Right ventricle myocardium inferior (tissue), 1 donor: ENCODE measurements at regions not wholly inside any gene's neighbourhood (a gene's known extent, or its start where the extent isn't known, plus 50 kb on each side); places are given as distances from the start of the nearest gene placed in this dataset.
A peak's percentile ranks its signal among the peaks of the same experiment; 100 is the strongest.
"Not testable (repeated sequence)": the region's sequence is repeated elsewhere in the genome, so short reads cannot be mapped to it uniquely, and the experiment has no call there.

Source experiments
- ATAC-seq: fragments of 200-7000 bp; cut with Tn5 transposase; one replicate; pipeline ENCODE4 v1.9.1; 2020; ENCODE audit warnings: mild to moderate bottlenecking, moderate library complexity
- DNase-seq: peaks from one replicate; pipeline ENCODE4 v3.0.0; 2021; ENCODE audit errors: missing footprints
- intact Hi-C: fragments of 100-400 bp; cut with DNase I; formaldehyde crosslinking; loops from one replicate; pipeline ENCODE4 v1.11.0; 2022
- donor health status: DM: no; HTN: yes; CAD: no; lungs with severe emphysema.

DNA sequence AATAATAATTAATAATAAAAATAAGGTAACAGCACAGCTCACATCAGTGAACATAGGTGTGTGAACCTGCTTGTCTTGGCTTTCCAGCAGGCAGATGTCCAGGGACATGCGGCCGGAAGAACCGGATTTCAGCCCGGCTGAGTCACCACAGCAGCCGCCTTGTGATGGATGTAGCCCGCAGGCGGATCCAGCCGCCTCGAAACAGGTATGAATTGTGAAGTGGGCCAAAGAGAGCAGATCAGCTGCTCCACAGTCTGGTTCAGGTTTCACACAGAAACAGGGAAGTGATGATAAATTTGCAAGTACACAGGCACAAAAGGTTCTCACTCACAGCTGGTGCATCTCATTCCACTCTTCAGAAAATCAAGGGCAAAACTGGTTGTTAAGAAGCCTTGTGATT lies 55.1 kb downstream of the ID4 start:
- ATAC-seq (no peak), DNase-seq (no peak)
- intact Hi-C loops: no loop called here

DNA sequence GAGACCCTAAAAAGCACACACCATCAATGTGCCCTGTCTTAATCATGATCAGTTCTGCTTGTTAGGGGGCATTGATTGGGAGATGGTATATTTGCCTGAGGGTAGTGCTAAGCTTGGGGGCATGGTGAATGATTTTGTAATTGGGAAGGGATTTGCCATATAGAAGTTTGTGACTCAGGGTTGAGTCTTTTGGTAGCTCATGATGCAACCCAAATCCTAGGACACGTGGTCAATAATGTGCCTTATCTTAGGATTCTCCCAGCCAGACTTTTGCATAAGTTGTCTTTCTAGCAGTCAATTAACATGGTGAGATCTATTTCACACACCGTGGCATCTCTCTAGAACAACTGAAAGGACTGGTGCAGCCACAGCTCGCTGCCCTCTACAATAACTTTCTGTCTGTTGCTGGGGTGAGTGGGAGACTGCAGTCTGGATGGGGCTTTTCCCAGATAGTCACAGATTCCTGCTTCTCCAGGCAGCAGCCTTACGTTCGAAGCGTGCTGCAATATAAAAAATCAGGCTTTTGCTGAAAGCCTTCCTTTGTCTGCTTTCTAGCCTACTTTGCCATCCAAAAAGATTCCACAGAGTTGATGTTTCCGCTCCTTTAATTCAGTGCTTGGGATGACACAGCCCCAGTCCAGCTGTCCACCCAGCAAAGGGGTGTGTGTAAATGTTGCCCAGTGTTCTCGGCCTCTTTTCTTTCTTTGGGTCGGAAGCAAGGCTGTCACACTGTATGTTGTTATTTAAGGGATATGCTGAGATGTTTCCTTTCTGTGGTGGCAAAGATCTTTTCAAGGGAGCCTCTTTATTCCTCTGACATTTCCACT lies 58.9 kb downstream of the ID4 start:
- ATAC-seq (no peak), DNase-seq (no peak)
- intact Hi-C loops: no loop called here

DNA sequence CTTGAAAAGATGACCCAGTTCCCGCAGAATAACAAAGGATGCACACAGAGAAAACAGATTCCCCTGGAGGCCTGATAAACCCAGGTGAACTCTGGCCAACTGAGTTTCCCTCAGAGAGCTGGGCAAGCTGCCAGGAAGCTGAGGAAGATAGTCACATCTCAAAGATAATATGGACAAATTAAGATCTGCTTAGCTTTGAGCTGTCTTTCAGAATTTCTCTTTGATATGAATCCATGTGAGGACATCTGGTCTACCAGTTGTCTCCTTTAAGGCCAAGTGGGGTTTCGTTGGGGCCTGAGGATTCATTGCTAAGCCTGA lies 59.5 kb downstream of the ID4 start:
- DNase-seq (no peak), ATAC-seq (no peak)
- intact Hi-C loops: no loop called here

DNA sequence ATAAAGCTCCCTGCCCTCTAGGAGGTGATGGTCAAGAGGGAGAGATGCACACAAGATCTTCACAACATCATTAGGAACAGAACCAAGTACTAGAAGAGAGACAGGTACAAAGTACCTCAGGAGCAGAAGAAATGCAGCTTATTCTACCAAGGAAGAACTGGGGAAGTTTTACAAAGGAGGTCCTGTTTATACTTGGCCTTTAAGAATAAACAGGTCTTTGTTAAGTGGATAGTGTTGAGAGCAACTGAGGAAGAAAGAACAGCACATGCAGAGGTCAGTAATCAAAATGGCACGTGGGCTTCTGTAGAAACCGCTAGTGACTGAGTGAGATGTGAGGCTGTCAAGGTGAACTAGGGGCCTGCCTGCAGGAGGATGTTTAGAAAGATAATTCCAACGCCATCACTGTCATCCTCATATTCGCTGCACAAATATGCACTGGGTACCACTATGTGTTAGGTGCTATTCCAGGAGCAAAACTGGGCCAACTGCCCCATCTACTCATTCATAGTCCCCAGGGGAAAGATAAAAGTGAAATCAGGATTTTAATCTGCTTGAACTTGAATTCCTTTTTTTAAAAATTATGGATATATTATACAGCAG lies 61.1 kb downstream of the ID4 start:
- DNase-seq (no peak), ATAC-seq (no peak)
- intact Hi-C loops: no loop called here

DNA sequence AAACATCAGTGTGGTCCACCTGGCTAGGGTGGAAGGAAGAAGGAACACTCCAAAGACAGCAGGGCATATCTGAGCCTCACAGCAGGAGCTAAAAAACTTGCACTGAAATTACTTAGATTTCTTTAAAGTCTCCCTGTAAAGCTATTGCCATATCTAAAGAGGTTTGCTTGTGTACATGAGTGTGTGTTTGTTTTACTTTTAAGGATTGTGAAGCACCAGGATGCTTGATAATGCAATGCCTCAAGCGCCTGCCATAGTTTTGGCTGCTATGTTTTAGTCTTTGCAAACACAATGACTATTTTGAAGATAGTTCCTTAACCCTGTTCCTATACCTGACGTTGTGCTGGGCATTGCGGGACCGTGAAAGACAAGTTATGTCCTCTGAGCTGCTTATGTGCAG lies 65.0 kb downstream of the ID4 start:
- no peak for ATAC-seq
- intact Hi-C loops: no loop called here
- no peak for DNase-seq

DNA sequence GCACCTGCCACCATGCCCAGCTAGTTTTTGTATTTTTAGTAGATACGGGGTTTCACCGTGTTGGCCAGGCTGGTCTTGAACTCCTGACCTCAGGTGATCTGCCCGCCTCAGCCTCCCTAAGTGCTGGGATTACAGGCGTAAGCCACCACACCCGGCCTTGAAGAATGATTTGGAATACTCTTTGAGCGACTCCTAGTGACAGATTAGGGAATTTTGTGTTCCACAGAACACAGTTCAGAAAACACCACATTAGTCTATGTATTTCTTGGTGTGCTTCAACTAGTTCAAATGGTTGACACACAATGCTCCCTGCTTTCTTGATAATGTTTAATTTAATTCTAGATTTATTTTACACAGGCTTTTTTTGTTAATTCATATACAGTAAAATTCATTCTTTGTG lies 67.2 kb downstream of the ID4 start:
- ATAC-seq, DNase-seq, intact Hi-C loops: not testable (repeated sequence)

DNA sequence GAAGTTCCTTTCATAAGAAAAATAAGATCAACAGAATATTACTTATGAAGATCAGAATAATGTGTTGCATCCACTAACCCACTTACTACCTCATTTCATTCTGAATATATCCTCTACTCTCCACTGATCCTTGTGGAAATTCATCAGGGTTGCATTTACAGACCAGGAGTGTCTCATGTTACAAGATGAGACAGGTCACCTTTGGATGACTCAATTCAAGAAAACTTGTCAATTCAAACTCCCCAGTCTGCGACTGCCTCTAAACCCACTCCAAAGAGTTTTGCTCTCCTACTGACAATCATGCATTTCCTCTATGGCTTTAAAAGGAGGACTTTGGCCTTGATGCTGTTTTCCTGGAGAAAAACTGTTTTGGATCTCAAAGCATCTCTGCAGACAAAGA lies 68.4 kb downstream of the ID4 start:
- ATAC-seq: no peak
- intact Hi-C loops: no loop called here
- no peak for DNase-seq

DNA sequence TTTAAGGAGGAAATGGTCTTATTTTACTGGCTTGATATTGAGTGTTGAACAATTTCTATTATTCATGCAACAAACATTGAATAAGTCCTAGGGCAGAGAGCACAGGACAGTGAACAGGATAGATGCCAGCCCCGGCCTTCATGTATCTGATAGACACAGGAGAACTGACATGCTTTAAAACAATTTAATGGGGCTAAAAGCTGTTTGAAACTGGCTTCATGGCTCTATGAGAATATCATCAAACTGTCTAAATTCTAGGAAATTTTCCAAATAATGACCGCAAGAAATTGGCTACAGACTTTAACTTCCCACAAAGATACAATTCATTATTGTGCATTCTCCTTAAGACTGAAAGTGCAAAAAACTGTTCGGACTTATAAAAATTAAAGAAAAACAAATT lies 69.0 kb downstream of the ID4 start:
- intact Hi-C loops: no loop called here
- DNase-seq (no peak), ATAC-seq (peak; percentile 28)

DNA sequence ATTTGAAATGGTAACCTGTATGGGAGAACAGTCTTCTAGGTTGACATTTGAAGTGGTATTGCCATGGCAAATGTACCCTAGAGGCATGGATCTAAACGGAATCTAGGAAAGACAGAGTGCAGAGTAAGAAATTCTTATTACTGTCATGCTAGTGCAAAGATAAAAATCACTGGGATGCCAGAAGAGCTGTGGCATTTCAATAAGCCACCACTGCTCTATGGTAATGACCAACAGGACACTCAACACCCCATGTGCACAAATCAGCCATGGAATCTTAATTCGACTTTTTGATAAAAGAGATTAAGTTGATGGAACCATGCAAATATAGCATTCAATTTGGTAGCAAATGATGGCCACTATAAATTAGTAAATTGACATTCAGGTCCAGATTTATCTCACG lies 74.1 kb downstream of the ID4 start:
- ATAC-seq: no peak
- intact Hi-C loops: no loop called here
- DNase-seq: no peak

DNA sequence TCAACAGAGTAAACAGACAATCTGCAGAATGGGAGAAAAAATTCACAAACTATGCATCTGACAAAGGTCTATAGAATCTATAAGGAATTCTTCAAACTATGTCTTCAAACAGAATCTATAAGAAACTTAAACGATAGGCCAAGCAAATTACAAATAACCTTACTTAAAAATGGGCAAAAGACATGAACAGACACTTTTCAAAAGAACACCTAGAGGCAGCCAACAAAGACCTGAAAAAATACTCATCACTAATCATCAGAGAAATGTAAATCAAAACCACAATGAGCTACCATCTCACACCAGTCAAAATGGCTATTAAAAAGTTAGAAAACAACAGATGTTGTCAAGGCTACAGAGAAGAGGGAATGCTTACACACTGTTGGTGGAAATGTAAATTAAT lies 81.3 kb downstream of the ID4 start:
- DNase-seq: no peak
- ATAC-seq: no peak
- intact Hi-C loops: no loop called here

DNA sequence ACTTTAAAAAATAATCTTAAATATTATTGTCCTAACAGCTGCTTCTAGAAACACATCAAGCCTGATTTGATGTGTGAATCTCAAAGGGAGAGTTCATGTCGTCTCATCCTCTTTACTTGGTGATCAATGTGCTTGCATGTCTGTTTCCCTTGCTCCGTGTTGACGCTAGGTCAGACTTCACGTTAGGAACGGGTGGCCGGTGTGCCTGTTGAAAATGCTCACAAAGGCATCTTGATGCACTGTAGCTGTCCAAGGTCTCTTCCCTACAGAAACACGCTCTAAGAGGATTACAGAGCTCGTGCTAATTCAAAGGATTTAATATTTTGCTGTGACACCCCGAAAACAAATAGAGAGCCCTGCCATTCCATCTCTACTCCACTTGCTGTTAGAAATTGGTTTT lies 84.6 kb downstream of the ID4 start:
- no peak for DNase-seq
- ATAC-seq: no peak
- intact Hi-C loops: no loop called here

DNA sequence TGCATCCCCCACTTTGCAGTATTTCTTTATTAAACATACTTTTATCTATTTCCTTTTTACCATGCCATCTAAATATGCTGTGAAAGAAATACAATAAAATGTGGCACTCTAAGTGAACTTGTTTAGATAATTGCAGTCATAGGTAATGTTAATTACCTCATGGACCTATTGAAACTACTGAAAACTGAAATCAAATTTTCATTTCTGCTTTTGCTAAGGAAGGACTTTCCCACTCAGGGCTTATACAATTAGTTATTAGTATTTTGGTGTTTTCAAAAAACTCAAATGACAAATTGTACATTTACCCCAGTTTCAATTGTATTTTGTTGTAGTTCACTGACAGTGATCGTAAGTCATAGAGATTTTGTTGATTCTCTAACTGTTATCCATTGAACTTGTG lies 88.4 kb downstream of the ID4 start:
- DNase-seq: no peak
- no peak for ATAC-seq
- intact Hi-C loops: no loop called here

DNA sequence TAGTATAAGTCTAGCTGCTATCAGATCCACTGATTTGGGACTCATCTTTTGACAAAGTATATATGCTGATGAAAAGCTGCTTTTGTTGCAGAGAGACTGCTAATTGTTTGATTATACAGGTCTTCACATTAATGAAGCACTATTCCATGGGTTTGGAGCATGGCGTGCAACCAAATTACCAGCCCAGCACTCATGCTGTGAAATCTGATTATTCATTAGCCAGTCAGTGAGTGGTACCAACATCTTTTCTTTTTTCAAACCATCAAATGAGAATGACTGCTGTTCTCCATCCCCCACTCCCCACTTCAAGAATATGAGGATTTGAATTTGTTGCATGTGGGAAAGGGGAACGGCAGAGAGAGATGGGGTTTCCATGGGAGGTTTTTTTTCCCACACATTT lies 91.3 kb downstream of the ID4 start:
- ATAC-seq (no peak), DNase-seq (no peak)
- intact Hi-C loops: no loop called here

DNA sequence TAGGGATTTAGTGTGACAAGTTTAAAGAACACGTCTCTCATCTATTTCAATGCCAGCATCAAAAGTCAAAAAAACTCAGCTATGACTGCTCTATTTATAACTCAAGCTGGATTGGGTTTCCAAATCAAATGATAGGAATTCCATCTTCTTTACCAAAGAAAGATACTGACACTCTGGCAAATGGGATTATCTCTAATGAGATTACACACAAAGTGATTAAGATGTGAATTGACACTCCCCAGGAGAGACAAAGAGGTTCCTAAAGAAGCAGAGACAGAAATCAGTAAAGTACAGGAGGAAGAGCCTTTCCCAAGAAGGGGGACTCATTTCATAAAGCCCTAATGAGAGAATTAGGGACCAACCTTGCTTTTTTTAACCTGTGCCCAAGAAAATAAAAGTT lies 92.1 kb downstream of the ID4 start:
- DNase-seq (no peak), ATAC-seq (no peak)
- intact Hi-C loops: no loop called here

DNA sequence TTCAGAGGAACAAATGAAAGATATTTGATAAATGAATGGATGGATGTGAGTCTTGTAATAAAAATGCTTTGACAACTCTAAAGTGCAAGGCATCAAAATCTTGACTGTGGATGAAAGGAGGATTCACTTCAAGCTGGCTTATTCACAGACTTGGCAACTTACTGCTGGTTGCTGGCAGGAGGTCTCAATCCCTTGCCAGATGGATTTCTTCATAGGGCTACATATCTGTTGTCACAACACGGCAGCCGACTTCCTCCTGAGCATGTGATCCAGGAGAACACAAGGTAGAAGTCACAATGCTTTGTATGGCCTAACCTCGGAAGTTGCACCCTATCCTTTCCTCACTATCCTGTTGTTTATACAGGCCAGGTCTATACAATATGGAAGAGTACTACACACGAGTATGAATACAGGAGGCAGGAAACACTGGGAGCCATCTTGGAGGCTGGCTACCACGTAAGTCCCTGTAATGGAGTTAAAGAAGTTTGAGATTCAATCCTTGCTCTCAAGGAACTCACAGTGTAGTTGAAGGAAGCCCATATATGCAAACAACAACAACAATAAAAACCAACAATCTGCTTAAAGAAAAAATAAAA lies 97.9 kb downstream of the ID4 start:
- no peak for DNase-seq
- intact Hi-C loops: no loop called here
- no peak for ATAC-seq

DNA sequence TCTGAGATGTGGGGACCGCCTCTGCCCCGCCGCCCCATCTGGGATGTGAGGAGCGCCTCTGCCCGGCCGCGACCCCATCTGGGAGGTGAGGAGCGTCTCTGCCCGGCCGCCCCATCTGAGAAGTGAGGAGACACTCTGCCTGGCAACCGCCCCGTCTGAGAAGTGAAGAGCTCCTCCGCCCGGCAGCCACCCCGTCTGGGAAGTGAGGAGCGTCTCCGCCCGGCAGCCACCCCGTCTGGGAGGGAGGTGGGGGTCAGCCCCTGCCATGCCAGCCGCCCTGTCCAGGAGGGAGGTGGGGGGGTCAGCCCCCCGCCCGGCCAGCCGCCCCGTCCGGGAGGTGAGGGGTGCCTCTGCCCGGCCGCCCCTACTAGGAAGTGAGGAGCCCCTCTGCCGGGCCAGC lies 102.2 kb downstream of the ID4 start:
- ATAC-seq, intact Hi-C loops: not testable (repeated sequence)

DNA sequence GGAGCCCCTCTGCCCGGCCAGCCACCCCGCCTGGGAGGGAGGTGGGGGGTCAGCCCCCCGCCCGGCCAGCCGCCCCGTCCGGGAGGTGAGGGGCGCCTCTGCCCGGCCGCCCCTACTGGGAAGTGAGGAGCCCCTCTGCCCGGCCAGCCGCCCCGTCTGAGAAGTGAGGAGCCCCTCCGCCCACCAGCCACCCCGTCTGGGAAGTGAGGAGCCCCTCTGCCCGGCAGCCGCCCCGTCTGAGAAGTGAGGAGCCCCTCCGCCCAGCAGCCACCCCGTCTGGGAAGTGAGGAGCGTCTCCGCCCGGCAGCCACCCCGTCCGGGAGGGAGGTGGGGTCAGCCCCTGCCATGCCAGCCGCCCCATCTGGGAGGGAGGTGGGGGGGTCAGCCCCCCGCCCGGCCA lies 102.8 kb downstream of the ID4 start:
- DNase-seq, intact Hi-C loops, ATAC-seq: not testable (repeated sequence)

More for the DNA sequence above, 102.2 kb downstream of the ID4 start:
- DNase-seq: not testable (repeated sequence)

DNA sequence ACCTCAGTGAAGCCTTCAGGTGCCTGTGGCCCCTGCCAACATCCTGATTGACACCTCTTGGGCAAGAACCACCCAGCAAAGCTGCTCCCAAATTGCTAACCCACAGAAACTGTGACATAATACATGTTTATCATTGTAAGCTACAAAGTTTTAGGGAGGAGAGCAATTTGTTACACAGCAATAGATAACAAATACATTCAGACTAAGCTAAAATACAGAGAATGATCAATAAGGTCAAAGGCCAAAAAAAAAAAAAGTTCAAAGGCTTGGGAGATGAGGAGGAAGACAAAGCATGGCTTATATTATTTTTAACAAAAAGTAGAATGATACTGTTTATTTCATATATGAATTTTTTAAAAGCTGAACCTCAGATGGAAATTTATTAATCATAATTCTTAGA lies 105.9 kb downstream of the ID4 start:
- DNase-seq (no peak), ATAC-seq (no peak)
- intact Hi-C loops: no loop called here

DNA sequence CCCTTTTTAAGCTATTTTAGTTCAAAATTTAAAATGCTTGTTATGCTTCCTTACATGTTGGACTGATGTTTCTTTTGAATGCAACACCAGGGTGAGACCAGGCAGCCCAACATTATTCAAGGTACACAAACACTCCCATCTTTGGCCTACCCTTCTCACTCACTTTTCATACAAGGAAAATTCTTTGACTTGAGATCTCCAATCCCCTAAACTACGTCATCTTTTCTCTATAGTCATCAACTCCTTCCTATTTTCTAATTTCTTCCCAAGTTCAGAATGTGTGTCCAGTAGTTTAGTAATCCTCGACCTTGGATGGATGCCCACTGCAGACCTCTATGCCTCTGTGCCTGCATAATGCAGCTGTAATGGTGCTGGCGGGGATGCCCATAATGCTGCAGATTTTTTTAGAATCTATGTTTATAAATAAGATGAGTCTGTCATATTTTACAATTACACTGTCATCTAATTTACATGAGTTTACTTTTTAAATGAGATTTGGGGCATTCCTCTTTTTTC lies 108.7 kb downstream of the ID4 start:
- intact Hi-C loops: no loop called here
- no peak for ATAC-seq
- DNase-seq: no peak

DNA sequence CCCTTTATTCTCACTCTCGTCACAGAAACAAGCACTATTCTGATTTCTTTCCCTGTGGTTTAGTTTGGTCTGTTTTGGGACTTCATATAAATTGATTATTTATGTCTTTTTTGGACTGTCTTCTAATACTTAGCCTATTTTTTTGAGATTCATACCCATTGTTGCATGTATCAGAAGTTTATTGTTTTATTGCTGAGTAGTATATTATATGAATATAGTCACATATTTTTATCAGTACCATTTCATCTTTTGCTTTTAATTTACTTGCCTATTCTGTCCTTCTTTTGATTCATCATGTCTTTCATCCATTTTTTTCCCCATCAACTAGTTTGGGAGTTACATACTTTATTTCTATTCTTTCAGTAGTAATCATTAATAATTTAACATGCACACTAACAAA lies 112.0 kb downstream of the ID4 start:
- intact Hi-C loops: no loop called here
- no peak for ATAC-seq
- DNase-seq: no peak
